HepG2 (cell line): ENCODE measurements at regions not wholly inside any gene's neighbourhood (a gene's known extent, or its start where the extent isn't known, plus 50 kb on each side); places are given as distances from the start of the nearest gene placed in this dataset.

Experiments used
- FOXK1 ChIP-seq: sonication (generic); formaldehyde crosslinking; IDR thresholded peaks from 2 replicates; pipeline ENCODE4 v1.4.0; 2020; ENCODE audit warnings: low read depth, missing genetic modification reagents, borderline replicate concordance
- MEF2D ChIP-seq: sonication (generic); formaldehyde crosslinking; IDR thresholded peaks from 2 replicates; pipeline ENCODE4 v1.5.1; 2020; ENCODE audit warnings: mild to moderate bottlenecking, missing genetic modification reagents
- RBM22 ChIP-seq: fragments of 200-400 bp; formaldehyde crosslinking; optimal IDR thresholded peaks from 2 replicates; pipeline ENCODE3; 2017; ENCODE audit warnings: mild to moderate bottlenecking, low read length, moderate library complexity
- SP5 ChIP-seq: IDR thresholded peaks from 2 replicates; pipeline ENCODE4 v1.6.1; 2016; ENCODE audit warnings: low read depth, borderline replicate concordance
- U2AF2 ChIP-seq: fragments of 200-400 bp; formaldehyde crosslinking; IDR thresholded peaks from 2 replicates; pipeline ENCODE4 v1.6.1; 2017; ENCODE audit warnings: low read depth, mild to moderate bottlenecking, low read length
- ZMAT3 ChIP-seq: sonication (generic); formaldehyde crosslinking; conservative IDR thresholded peaks from 2 replicates; pipeline ENCODE4 v1.7.0; 2021; ENCODE audit warnings: missing genetic modification reagents
- ZNF749 ChIP-seq: sonication (generic); formaldehyde crosslinking; IDR thresholded peaks from 2 replicates; pipeline ENCODE4 v1.8.0; 2022; ENCODE audit warnings: mild to moderate bottlenecking, missing genetic modification reagents, moderate library complexity, borderline replicate concordance
- TF ChIP-seq, protein P1 (sequence below): sonication (generic); formaldehyde crosslinking; conservative IDR thresholded peaks from 2 replicates; pipeline ENCODE4 v1.4.0; 2020; ENCODE audit warnings: mild to moderate bottlenecking, missing genetic modification reagents, moderate library complexity
- TF ChIP-seq, protein P2 (sequence below): sonication (generic); formaldehyde crosslinking; IDR thresholded peaks from 2 replicates; pipeline ENCODE4 v1.5.1; 2020; ENCODE audit warnings: mild to moderate bottlenecking, missing genetic modification reagents

DNA sequence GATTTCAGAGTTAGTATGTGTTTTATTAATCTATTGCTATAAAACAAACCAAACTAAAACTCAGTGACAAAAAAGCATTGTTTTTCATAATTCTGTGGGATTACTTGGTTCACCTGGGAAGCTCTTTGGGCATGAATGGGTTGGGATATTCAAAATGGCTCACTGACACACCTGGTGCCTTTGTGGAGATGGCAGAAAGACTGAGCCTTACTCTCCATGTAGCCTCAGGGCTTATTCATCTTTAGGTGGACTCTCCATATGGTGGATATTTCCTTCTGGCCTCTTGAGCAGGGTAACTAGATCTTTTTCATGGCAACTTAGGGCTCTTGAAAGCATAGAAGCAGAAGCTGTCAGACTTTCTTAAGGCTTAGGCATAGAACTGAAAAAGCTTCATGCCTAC, 1102.8 kb upstream of the SEL1L start (continued):
- TF ChIP-seq, protein P1, sequence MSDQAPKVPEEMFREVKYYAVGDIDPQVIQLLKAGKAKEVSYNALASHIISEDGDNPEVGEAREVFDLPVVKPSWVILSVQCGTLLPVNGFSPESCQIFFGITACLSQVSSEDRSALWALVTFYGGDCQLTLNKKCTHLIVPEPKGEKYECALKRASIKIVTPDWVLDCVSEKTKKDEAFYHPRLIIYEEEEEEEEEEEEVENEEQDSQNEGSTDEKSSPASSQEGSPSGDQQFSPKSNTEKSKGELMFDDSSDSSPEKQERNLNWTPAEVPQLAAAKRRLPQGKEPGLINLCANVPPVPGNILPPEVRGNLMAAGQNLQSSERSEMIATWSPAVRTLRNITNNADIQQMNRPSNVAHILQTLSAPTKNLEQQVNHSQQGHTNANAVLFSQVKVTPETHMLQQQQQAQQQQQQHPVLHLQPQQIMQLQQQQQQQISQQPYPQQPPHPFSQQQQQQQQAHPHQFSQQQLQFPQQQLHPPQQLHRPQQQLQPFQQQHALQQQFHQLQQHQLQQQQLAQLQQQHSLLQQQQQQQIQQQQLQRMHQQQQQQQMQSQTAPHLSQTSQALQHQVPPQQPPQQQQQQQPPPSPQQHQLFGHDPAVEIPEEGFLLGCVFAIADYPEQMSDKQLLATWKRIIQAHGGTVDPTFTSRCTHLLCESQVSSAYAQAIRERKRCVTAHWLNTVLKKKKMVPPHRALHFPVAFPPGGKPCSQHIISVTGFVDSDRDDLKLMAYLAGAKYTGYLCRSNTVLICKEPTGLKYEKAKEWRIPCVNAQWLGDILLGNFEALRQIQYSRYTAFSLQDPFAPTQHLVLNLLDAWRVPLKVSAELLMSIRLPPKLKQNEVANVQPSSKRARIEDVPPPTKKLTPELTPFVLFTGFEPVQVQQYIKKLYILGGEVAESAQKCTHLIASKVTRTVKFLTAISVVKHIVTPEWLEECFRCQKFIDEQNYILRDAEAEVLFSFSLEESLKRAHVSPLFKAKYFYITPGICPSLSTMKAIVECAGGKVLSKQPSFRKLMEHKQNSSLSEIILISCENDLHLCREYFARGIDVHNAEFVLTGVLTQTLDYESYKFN (CRISPR knock-in tag), result no peak
- TF ChIP-seq MEF2D (CRISPR knock-in tag) (no peak), FOXK1 (no peak), RBM22 (no peak), ZNF749 (CRISPR knock-in tag) (no peak), U2AF2 (no peak), SP5 (CRISPR knock-in tag) (no peak), ZMAT3 (no peak)
- TF ChIP-seq, protein P2, sequence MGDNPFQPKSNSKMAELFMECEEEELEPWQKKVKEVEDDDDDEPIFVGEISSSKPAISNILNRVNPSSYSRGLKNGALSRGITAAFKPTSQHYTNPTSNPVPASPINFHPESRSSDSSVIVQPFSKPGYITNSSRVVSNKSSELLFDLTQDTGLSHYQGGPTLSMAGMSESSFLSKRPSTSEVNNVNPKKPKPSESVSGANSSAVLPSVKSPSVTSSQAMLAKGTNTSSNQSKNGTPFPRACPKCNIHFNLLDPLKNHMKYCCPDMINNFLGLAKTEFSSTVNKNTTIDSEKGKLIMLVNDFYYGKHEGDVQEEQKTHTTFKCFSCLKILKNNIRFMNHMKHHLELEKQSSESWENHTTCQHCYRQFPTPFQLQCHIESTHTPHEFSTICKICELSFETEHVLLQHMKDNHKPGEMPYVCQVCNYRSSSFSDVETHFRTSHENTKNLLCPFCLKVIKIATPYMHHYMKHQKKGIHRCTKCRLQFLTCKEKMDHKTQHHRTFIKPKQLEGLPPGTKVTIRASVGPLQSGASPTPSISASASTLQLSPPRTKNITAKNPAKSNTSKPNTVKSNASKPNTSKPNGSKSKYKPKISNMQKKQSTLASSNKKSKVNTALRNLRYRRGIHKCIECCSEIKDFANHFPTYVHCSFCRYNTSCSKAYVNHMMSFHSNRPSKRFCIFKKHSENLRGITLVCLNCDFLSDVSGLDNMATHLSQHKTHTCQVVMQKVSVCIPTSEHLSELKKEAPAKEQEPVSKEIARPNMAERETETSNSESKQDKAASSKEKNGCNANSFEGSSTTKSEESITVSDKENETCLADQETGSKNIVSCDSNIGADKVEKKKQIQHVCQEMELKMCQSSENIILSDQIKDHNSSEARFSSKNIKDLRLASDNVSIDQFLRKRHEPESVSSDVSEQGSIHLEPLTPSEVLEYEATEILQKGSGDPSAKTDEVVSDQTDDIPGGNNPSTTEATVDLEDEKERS, result no peak
